ENCODE measurements at regions not wholly inside any gene's neighbourhood (a gene's known extent, or its start where the extent isn't known, plus 50 kb on each side); places are given as distances from the start of the nearest gene placed in this dataset.
"Not testable (repeated sequence)": the region's sequence is repeated elsewhere in the genome, so short reads cannot be mapped to it uniquely, and the experiment has no call there.

DNA sequence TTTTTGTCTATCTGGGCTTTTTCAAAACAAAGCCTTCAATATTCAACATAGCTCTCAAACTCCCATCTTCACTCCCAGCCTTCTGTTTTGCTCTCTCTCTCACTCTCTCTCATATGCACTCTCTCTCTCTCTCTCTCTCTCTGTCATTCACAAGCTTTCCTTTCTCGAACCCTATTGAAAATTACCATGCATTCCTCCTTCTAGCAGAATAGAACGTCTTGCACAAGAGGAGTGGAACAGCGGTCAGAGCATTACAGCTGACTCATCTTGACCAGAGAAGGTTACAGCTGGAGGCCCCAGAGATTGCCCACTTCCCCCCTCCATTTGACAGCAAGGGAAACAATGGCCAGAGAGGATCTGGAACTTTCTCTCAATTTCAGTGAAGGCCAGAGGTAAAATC is 51.0 kb upstream of the LIFR start:
- no peak for DNase-seq

DNA sequence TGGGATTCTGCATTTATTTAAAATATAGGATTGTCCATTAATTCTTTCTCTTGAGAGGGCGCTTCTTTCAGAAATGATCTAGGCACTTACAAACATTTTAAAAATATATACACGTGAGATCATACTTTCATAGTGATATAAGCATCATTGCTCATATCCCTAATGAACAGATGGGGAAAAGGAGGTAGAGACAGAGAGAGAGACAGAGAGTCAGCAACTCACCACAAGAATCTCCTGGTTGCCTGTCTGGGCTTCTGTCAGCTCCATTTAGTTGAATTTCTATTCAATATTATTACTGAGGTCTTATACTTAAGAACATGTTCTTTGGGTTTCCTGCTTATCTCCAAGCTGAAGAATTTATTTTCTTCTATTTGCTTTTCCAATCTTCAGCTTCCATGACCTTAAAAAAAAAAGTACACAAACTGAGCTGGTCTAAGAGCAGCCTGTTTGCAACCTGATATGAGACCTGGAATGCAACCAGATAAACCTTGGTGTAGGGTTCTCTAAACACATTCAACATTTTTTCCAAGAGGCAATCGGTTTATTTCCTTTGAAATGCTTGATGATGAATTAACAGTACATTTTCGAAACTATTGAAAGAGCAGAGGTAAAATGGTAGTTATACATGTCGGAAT is 51.6 kb upstream of the LIFR start:
- DNase-seq: no peak

DNA sequence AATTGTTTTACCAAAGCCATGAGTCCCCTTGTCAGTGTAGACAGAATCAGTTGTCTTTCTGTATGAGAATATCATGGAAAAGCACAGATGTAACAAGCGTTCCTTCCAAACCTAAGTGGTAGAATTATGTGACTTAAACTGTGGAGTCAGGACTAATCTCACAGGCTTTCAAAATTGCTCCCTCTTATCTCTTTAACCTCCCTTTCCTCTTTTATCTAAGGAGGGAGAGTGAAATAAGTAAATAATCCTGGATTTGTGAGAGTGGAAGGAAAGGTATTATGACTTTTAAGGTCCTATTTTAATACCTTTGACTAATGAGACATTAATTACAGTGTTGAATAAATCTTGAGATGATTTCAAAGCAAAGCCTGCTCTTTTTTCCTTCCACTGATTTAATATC is 52.4 kb upstream of the LIFR start:
- no peak for DNase-seq

DNA sequence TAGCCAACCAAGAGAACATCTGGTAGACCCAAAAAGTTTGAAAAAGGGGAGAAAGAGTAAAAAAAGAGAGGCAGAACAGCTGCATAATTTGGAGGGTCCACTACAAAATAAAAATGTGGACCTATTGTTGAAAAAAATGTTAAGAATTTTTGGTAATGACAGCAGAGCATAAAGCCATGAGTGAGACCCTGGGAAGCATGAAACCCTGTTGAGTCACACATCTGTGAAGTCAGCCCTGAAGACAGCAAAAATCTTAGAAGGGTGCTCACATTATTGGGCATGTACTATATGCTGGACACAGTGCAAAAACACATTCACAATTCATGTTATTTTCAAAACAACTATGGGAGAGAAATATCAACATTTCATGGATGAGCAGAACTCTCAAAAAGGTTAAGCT is 56.4 kb upstream of the LIFR start:
- DNase-seq: no peak

DNA sequence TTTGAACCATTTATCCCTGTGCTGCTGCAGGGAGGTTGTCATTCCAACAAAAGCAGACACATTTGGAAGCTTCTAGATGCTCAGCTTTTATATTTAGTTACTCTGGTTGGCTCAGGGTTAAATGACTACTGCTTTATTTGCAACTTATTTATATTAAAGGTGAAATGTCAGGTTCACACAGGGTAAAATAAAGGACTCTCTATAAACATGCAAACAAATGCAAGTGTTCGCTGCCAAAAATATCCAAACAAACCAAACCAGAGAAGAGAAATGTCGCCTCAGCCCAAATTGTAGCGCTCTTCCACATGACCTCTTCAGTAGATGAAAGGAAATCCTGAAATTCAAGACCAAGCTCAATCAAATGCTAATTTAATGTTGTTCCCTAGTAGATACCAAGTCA is 57.0 kb upstream of the LIFR start:
- no peak for DNase-seq

DNA sequence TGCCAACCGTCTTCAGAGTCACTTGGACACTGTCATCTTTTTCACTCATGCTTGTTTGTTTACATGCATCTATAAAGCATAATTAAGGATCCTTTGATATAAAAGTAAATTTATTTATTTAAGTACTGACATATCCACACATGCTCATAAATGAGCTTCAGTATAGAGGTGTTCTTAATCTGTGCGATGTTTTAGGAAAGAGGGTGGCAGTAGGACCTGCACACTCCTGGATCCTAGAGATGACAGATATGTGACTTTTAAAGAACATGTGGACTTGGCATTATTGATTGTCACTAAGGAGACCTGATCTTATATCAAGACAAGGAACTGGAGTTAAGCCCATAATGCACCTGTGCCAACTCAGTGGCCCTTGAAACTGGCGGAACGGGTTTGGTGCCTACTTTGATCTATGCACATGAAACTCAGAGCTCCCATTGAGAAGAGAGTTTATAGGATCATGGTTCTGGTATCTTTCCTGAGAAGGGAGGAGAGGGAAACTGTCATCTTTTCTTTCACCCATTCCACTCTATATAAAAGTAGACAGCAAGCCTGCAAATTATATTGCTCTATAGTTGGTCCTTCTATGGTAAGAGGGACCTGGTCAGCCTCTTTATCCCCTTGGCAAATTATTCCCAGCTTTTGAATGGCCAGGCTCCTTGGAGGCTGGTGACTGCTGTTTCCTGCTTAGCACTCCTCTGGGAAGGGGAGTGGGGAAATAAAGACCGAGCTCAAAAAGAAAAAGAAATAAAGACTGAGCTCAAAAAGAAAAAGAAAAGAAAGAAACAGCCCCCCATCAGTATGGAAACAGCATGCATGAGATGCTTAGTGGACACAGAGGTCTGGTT is 57.8 kb upstream of the LIFR start:
- no peak for DNase-seq

DNA sequence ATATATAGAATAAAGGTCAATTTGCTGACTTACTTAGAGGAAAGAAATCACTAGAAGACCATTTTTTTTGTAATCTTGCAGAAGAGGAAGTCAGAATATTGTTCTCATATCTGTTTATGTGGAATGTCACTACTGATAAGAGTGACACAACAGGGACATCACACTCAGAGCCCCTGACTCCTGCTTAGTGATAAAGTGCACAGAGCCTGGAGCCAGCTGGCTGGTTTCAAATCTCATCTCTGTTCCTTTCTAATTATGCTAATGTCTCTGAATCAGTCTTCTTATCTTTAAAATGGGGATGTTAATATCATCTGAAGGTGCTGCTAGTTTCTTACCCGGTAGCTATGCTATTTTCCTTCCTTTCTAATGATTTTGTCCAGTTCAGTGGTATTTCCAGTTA is 58.6 kb upstream of the LIFR start:
- no peak for DNase-seq

DNA sequence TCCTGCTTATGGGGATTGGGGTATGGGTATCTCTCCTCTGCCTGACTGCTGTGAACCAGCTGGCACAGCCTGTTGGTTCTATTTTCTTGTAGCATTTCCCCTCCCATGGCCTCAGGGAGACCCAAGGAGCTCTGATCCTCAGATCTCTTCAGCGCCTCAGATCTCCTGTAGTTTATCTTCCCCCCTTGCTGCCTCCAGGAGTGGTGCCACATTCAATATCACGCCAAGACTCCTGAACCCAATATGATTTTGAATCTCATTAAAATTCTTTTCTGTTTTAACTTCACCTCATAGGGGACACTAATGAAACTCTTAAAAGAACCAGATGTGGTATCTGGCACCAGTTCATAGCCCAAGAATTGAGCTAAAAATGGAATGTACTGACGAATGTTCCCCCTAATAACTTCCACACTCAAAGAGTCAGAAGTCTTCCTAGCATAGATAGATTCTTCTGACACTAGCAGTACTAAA is 59.6 kb upstream of the LIFR start:
- DNase-seq: no peak

DNA sequence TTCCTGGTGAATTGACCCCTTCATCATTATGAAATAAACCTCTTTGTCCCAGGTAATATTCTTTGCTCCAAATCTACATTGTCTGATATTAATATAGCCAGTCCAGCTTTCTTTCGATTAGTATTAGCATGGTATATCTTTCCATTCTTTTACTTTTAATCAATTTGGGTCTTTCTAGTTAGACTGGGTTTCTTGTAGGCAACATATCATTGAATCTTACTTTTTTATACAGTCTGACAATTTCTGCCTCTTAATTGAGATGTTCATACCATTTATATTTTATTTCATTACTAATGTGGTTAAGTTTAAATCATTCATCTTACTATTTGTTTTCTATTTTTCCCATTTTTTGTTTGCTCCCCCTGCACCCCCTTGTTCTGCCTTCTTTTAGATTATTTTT is 61.7 kb upstream of the LIFR start:
- no peak for DNase-seq

DNA sequence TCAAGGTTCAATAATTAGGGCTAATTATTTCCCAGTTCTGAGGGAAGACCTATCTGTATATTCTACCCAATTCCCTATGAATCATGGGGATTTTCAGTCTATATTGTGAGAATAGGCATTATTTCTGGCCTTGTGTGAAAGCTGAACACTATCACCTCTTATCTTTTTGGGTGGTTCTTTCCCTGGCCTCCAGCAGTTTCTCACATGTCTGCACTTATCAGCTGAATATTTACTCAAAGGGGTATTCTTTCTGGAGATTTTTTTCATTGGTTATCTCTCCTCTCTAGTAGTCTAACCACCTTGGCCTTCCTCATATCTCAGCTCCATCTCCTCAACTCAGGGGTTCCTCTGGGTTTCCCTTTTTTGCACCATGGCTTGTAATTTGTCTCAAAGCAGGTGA is 64.9 kb upstream of the LIFR start:
- DNase-seq: no peak

DNA sequence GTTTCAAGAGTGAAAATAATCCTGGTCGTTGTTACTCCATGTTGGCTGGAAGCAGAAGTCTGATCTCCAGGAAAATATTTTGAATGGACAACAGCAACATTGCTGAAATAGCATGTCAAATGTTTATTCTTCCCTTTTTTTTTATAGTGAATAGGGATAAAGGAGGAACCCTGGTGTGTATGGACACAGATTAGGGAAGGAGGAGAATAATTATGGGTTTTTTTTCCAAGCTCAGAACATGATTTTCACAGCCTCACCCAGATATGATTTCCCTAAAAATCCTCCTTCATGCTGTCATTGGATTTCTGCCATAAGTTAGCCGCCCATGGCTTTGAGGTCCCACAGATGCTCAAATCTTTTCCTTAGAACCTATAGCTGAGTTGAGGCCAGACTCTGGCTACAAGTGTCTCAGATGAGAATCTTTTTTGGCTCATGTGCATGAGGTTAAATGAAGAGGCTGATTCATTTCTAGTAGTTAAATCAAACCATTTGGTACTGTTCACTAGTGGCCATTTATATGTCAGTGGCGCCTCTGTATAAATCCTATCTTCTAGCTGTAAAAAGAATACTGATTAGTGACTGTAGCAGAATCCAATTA is 65.5 kb upstream of the LIFR start:
- DNase-seq: no peak

DNA sequence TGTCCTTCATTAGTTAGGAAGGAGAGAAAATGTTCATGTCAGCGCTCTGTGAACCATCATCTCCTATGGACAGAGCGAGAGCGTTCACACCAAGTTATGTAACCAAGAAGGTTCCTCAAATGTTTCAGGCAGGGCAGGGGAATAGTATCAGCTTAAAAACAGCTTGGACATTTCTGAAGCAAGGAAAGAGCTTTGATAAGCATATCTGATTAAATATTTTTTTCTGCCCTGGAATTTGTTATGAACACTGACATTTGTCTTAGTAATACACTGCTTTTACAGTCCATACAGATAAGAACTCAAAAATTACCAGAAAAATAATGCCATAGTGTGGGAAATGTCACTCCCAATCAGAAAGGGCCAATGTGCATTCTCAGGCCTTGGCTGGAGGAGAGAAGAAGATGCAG is 66.3 kb upstream of the LIFR start:
- DNase-seq: no peak

DNA sequence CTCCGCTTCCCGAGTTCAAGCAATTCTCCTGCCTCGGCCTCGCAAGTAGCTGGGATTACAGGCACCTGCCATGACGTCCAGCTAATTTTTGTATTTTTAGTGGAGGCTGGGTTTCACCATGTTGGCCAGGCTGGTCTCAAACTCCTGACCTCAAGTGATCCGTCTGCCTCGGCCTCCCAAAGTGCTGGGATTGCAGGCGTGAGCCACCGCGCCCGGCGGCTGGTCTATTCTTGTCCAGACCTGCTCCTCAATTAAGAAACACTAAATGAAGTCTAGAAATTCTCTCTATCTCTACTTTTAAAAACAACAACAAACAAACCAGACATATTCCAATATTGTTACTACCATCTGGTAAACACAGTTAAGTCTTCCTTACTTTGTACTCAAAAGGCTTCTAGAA is 68.1 kb upstream of the LIFR start:
- DNase-seq: not testable (repeated sequence)

DNA sequence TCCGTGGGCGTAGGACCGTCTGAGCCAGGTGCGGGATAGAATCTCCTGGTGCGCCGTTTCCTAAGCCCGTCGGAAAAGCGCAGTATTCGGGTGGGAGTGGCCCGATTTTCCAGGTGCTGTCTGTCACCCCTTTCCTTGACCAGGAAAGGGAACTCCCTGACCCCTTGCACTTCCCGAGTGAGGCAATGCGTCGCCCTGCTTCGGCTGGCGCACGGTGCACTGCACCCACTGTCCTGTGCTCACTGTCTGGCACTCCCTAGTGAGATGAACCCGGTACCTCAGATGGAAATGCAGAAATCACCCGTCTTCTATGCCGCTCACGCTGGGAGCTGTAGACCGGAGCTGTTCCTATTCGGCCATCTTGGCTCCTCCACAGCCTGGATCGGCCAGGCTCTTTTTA is 74.9 kb upstream of the LIFR start:
- not testable (repeated sequence) for DNase-seq

DNA sequence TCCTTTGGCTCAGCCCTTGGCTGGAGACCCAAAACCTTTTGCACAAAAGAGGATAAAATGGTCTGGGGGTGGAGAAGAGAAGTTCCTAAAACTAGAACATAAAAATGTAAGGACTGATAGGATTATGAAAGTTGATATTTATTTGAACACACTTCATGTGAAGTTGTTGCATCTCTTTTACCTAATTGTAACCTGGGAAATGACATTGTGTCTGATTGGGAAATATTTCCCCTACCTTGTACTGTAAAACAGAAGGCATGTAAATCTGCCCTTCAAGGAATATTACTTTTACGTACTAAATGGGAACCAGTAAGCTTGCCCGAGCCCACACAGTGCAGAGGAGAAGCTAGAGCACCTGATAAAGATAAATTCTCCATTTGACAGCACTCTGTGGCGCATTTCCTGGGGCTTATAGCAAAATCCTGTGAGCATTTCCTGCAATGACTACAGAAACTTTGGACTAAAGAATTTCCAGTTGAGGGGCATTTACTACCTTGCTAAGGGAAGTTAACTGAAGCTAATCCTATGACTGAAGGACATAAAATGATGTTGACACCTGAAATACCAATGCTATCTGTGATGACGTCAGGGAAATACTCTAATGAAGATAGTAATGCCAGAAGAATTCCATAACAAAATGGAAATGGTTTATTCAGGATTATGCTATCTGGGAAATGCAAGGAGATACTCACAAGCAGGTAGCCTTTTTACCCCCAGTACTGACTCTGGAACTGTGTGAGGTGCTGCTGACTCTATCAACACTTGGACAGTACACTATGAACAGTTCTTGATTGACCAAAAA is 78.3 kb upstream of the LIFR start:
- no peak for DNase-seq

DNA sequence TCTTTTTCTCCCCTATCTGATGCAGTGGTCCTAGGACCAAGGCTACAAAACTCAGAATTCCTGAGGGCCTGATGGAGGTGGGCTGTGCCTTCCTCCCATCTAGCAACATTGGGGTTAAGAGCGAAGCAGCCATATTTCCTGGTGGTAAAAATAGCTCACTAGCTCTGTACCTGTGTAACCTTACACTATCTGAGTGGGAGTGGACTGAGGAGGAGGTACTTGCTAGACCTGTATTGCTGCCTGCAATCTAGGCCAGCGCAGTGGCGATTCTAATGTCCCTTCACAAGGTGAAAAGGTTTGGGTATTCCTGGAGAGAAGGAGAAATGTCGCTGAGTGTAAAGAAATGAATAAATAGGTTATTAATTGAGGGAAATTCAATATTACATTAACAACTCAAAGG is 80.2 kb upstream of the LIFR start:
- no peak for DNase-seq

DNA sequence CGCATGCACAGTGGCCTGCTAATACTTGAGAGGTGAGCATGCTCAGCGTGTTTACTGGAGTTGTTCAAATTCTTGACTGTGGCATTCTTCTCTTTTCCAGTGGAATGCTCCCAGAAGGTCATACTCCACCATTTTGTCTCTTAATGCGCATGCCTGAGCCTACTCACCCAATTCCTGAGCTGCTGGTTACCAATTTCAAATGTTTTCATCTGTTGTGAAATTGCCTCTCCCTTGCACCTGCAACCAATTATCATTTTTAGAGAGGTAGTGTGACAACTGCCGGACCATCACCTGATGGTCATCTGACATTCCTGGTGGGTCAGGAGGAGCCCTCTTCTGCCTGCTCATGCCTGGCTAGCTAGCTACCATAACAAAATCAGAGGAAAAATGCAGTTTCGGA is 82.2 kb upstream of the LIFR start:
- DNase-seq: no peak

DNA sequence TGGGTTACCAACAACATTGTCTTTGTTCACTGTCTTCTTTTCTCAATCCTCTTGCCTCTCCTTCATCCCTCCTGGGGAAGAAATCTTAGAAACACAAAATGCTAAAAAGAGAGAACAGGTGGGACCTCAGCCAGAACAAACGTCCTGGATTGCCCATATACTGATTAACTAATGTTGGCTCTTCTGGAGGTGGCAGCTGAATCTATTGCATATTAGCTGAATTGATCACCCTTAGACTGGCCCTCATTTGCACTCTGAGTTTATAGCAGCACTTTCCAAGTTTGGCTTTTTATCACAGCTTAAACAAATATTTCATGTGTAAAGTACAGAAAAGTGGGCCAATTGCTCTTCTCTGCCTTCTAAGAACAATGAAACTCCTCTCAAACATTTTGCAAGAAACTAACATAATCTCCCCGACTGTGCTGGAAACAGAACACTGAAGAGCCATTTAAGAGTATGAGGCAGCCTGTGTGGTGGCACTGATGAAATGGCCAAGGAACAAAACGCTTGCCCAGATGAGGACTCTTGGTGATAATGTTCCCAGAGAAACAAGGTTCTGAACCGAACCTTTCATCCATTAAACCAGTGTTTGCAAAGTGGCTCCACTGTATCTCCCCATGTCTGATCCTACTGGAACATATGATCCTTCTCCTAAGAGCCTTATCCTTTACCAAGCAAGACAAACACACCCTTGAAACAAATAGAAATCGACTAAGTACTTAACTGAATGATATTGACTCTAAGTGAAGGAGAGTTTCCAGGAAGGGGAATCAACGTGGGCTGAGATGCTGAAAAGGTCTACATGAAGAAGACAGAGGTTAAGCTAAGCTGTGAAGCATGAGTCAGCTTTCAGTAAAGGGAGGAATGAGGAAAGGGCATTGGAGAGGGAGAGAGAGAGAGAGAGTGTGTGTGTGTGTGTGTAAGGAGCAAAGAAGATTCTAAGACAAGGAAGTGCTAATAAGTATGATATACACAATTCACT is 83.2 kb upstream of the LIFR start:
- DNase-seq: no peak

DNA sequence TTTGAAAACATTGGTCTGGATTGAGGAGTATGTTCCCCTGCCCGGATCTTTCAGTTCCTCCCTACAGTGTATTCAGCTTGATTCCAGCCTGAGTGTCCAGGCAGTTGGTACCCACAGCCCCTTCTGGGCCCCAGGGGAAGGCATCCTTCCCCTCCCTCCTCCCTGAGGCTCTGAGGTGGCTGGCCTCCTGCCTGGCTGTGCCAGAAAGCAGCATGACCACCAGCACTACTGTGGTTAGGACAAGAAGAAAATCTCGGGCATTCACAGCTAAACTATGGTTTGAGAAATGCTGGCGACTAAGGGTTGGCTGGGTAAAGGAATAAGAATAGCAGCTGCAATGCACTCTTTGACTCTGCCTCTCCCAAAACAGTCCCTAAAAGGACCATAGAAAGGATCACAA is 84.6 kb upstream of the LIFR start:
- no peak for DNase-seq

DNA sequence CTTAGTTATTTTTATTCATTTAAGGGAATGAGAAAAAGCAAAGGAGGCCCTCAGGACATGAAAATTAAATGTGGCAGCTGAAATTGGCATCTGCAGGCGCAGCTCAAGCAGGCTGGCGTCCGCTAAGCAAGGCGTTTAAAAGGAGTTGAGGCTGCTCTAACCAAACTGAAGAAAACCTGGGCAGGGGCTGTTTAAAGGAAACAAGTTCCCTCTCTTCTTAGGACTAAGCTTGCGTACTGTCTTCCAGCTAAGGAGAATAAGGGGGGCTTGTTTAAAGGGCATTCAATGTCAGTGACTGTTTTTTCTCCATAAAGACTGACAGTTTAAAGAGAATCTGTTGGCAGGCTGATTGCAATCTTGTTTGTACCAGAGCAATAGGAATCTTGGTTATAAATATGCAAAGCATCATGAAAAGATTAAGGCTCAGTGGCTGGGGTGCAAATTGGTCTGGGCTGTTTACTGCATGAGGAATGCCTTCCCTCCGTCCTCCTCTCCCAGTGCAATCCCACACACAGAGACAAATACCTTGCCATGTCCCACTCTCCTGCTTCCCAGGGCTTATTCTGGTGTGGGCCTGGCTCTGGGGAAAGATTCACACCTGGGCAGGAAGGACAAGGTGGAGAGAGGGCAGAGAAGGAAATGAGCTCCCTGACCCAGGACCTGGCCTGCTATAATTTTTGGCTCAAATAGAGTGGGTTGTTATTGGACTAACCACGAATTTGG is 85.9 kb upstream of the LIFR start:
- no peak for DNase-seq

DNA sequence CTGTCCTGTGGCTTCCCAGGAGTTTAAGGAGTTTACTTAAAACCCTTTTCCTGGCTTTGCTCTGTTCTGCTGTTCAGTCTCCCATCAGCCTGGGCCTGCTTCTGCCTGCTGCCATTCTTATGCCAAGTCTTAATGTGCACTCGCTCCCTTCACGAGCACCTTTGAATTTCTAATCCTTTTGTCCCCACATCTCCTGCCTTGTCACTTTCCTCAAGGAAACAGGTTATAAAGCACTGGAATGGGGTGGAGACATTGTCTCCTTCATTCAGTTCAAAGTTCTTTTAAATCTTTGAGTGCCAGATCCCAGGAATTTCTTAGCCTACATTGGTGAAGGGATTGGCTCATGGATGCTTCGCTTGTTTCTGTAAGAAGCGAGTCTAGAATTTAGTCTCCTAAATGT is 87.2 kb upstream of the LIFR start:
- no peak for DNase-seq

DNA sequence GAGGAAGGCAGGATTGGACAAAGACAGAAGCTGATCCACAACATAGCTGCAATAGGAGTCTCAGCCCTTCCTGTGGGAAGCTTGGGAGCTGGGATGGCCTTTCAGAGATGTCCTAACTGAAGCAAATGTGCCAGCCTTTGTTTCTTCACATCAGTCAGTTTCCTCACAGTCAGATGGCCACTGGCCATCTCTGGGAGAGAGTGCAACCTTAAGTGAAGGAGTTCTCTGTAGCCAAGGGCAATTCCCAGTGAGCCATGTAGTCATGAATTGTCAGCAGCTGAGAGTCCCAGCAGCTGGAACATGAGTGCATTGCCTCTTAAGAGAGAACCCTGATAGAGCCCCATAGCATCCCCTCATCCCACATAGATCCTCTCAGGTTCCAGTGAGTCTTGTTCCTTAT is 89.1 kb upstream of the LIFR start:
- DNase-seq: no peak

Data from RPMI8226 (cell line).